Sigmoid colon (tissue), 4 donors: ENCODE measurements at regions not wholly inside any gene's neighbourhood (a gene's known extent, or its start where the extent isn't known, plus 50 kb on each side); places are given as distances from the start of the nearest gene placed in this dataset.

Experiments
- CTCF ChIP-seq, 4 experiments: fragments of 450-650 bp in 3 of 4; fragments of 200-600 bp in 1 of 4; IDR thresholded peaks; one replicate each; pipeline ENCODE4 v1.5.1; 2016 to 2019; ENCODE audit warnings: antibody characterized with exemption in 4 of 4, mild to moderate bottlenecking in 3 of 4, moderate library complexity in 2 of 4
- EP300 ChIP-seq, 4 donors: sonication (generic); formaldehyde crosslinking; IDR thresholded peaks; one replicate each; pipeline ENCODE4 v1.6.1; 2017; ENCODE audit warnings: antibody characterized with exemption in 4 of 4

- TF ChIP-seq CTCF (IDR thresholded peaks at IDR 0.05) (no peak), EP300 (IDR thresholded peaks at IDR 0.05) (no peak)
These were observed 522.2 kb upstream of the ZNF717 start for GRCh38 chr3:76307556-76307955.
